Mucosa of rectum (tissue), 2 donors: ENCODE measurements at regions not wholly inside any gene's neighbourhood (a gene's known extent, or its start where the extent isn't known, plus 50 kb on each side); places are given as distances from the start of the nearest gene placed in this dataset.

Source experiments
- H3K27ac ChIP-seq, 2 donors: one replicate each; pipeline ENCODE4 v1.7.0; 2013; ENCODE audit warnings: inconsistent platforms in 2 of 2, low read depth in 2 of 2, low read length in 2 of 2
- H3K27me3 ChIP-seq, 2 donors: one replicate each; pipeline ENCODE4 v1.7.0; 2013; ENCODE audit warnings: low read length in 2 of 2; ENCODE audit not compliant: control insufficient read depth in 2 of 2, insufficient read depth in 2 of 2
- H3K36me3 ChIP-seq, 2 donors: one replicate each; pipeline ENCODE4 v1.7.0; 2013; ENCODE audit warnings: low read length in 2 of 2; ENCODE audit not compliant: control insufficient read depth in 2 of 2, insufficient read depth in 2 of 2
- H3K4me1 ChIP-seq, 2 donors: one replicate each; pipeline ENCODE4 v1.7.0; 2013; ENCODE audit warnings: low read length in 2 of 2, mild to moderate bottlenecking in 1 of 2; ENCODE audit not compliant: control insufficient read depth in 2 of 2, insufficient read depth in 2 of 2
- H3K4me3 ChIP-seq, 2 donors: one replicate each; pipeline ENCODE4 v1.7.0; 2013; ENCODE audit warnings: low read length in 2 of 2
- H3K9ac ChIP-seq, 2 donors: one replicate each; pipeline ENCODE4 v1.7.0; 2013; ENCODE audit warnings: low read length in 2 of 2, low read depth in 1 of 2, mild to moderate bottlenecking in 1 of 2
- H3K9me3 ChIP-seq, 2 donors: one replicate each; pipeline ENCODE4 v1.7.0; 2013; ENCODE audit warnings: low read length in 2 of 2; ENCODE audit not compliant: control insufficient read depth in 2 of 2
- donor health status: healthy.
- donor health status: Normal muscosa, but diverticular disease.

GRCh38 chr1:238191170-238191569, 300.4 kb upstream of the ZP4 start:
- H3K4me1 ChIP-seq = no peaks in the 10 kb centered on the region
- H3K36me3 ChIP-seq = no peaks in the 10 kb centered on the region
- H3K9ac ChIP-seq = no peak overlapping the region
- no peaks in the 10 kb centered on the region for H3K27me3 ChIP-seq
- H3K4me3 ChIP-seq = no peak overlapping the region
- H3K27ac ChIP-seq = no peak overlapping the region
- H3K9me3 ChIP-seq = no peaks in the 10 kb centered on the region

- H3K27ac ChIP-seq = no peak overlapping the region
- H3K27me3 ChIP-seq = no peaks in the 10 kb centered on the region
Observed at GRCh38 chr1:238187575-238187949, 296.8 kb upstream of the ZP4 start.

GRCh38 chr1:238186887-238187574, 296.3 kb upstream of the ZP4 start:
- Histone ChIP-seq H3K9me3 (no peaks in the 10 kb centered on the region), H3K9ac (no peak overlapping the region), H3K27me3 (no peaks in the 10 kb centered on the region), H3K27ac (no peak overlapping the region), H3K4me3 (no peak overlapping the region), H3K36me3 (no peaks in the 10 kb centered on the region), H3K4me1 (no peaks in the 10 kb centered on the region)

More at GRCh38 chr1:238187575-238187949, 296.8 kb upstream of the ZP4 start:
- no peaks in the 10 kb centered on the region for H3K36me3 ChIP-seq
- no peaks in the 10 kb centered on the region for H3K9me3 ChIP-seq
- H3K4me1 ChIP-seq = no peaks in the 10 kb centered on the region
- H3K9ac ChIP-seq = no peak overlapping the region
- no peak overlapping the region for H3K4me3 ChIP-seq

GRCh38 chr1:238177960-238178645, 287.4 kb upstream of the ZP4 start:
- Histone ChIP-seq H3K9me3 (no peaks in the 10 kb centered on the region), H3K4me3 (no peak overlapping the region), H3K27ac (no peak overlapping the region), H3K4me1 (no peaks in the 10 kb centered on the region), H3K27me3 (no peaks in the 10 kb centered on the region), H3K9ac (no peak overlapping the region), H3K36me3 (no peaks in the 10 kb centered on the region)

GRCh38 chr1:238177351-238177750, 286.6 kb upstream of the ZP4 start:
- Histone ChIP-seq H3K27ac (no peak overlapping the region), H3K4me3 (no peak overlapping the region)

GRCh38 chr1:238176441-238176840, 285.7 kb upstream of the ZP4 start:
- H3K27ac ChIP-seq = no peak overlapping the region
- no peaks in the 10 kb centered on the region for H3K9me3 ChIP-seq
- no peaks in the 10 kb centered on the region for H3K36me3 ChIP-seq

More at GRCh38 chr1:238177351-238177750, 286.6 kb upstream of the ZP4 start:
- Histone ChIP-seq H3K9ac (no peak overlapping the region), H3K27me3 (no peaks in the 10 kb centered on the region), H3K36me3 (no peaks in the 10 kb centered on the region), H3K9me3 (no peaks in the 10 kb centered on the region), H3K4me1 (no peaks in the 10 kb centered on the region)

GRCh38 chr1:238171985-238172384, 281.3 kb upstream of the ZP4 start:
- Histone ChIP-seq H3K4me3 (no peak overlapping the region), H3K27ac (no peak overlapping the region), H3K4me1 (no peaks in the 10 kb centered on the region), H3K9ac (no peak overlapping the region), H3K36me3 (no peaks in the 10 kb centered on the region), H3K27me3 (no peaks in the 10 kb centered on the region), H3K9me3 (no peaks in the 10 kb centered on the region)

More at GRCh38 chr1:238176441-238176840, 285.7 kb upstream of the ZP4 start:
- Histone ChIP-seq H3K27me3 (no peaks in the 10 kb centered on the region), H3K4me3 (no peak overlapping the region), H3K4me1 (no peaks in the 10 kb centered on the region), H3K9ac (no peak overlapping the region)

- Histone ChIP-seq H3K36me3 (no peaks in the 10 kb centered on the region), H3K9ac (no peak overlapping the region), H3K27me3 (no peaks in the 10 kb centered on the region), H3K4me3 (no peak overlapping the region), H3K9me3 (peaks cover 0 to 6% of the 10 kb centered on the region in 2 donors), H3K27ac (no peak overlapping the region), H3K4me1 (no peaks in the 10 kb centered on the region)
Observed at GRCh38 chr1:238161955-238162354, 271.2 kb upstream of the ZP4 start.

- H3K4me3 ChIP-seq = no peak overlapping the region
- H3K27me3 ChIP-seq = no peaks in the 10 kb centered on the region
- H3K27ac ChIP-seq = no peak overlapping the region
- H3K4me1 ChIP-seq = no peaks in the 10 kb centered on the region
- H3K36me3 ChIP-seq = no peaks in the 10 kb centered on the region
- no peaks in the 10 kb centered on the region for H3K9me3 ChIP-seq
- no peak overlapping the region for H3K9ac ChIP-seq
Observed at GRCh38 chr1:238153939-238154338, 263.2 kb upstream of the ZP4 start.

GRCh38 chr1:238153253-238153652, 262.5 kb upstream of the ZP4 start:
- Histone ChIP-seq H3K9me3 (no peaks in the 10 kb centered on the region), H3K4me3 (no peak overlapping the region), H3K9ac (no peak overlapping the region), H3K27ac (no peak overlapping the region), H3K36me3 (no peaks in the 10 kb centered on the region), H3K27me3 (no peaks in the 10 kb centered on the region), H3K4me1 (no peaks in the 10 kb centered on the region)
